Thyroid gland (tissue), 4 donors: ENCODE measurements at regions not wholly inside any gene's neighbourhood (a gene's known extent, or its start where the extent isn't known, plus 50 kb on each side); places are given as distances from the start of the nearest gene placed in this dataset.

Experiments
- POLR2A ChIP-seq, 2 donors: fragments of 450-650 bp; IDR thresholded peaks; one replicate each; pipeline ENCODE4 v1.6.1; 2017; ENCODE audit warnings: antibody characterized with exemption in 2 of 2, mild to moderate bottlenecking in 2 of 2, moderate library complexity in 1 of 2
- TF ChIP-seq, protein P1 (sequence below), 6 experiments: fragments of 200-600 bp in 3 of 6; fragments of 450-650 bp in 3 of 6; sonication (generic) in 3 of 6; IDR thresholded peaks; one replicate each; pipeline ENCODE4 v1.5.1; 2016 to 2019; ENCODE audit warnings: antibody characterized with exemption in 6 of 6, mild to moderate bottlenecking in 2 of 6, inconsistent platforms in 1 of 6, moderate library complexity in 1 of 6

DNA sequence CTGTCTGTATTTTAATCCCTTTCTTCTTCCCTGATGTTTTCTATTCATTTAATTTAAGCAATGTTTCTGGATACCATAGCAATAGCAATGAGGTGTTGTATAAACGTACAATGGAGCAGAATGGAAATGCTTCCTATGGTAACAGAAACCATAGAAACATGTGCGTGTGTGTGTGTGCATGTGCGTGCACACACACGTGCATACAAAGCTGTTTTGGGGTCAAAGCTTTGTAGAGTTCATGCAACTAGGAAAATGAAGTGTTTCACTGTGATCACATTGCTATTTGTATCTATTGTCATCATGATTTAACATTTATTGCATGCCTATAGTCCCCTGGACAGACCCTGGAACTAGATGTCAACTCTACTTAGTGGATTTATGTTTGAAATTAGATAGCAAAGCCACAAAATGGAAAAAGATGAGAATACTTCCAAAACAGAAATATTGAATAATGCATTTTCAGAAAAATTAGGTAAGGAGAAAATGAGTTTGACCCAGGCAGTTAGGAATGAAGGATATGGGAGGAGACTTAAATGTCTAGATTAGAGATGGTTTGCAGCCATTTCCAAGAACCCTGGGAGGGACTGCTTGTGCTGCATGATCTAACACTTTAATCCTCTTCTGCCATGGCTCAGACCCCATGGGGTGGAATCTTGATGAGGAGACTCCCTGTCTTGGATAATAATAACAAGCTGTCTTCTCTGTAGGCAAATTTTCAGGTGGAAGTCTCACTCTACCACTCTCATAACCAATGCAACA, 124.4 kb downstream of the TRMT11 start:
- TF ChIP-seq, protein P1, sequence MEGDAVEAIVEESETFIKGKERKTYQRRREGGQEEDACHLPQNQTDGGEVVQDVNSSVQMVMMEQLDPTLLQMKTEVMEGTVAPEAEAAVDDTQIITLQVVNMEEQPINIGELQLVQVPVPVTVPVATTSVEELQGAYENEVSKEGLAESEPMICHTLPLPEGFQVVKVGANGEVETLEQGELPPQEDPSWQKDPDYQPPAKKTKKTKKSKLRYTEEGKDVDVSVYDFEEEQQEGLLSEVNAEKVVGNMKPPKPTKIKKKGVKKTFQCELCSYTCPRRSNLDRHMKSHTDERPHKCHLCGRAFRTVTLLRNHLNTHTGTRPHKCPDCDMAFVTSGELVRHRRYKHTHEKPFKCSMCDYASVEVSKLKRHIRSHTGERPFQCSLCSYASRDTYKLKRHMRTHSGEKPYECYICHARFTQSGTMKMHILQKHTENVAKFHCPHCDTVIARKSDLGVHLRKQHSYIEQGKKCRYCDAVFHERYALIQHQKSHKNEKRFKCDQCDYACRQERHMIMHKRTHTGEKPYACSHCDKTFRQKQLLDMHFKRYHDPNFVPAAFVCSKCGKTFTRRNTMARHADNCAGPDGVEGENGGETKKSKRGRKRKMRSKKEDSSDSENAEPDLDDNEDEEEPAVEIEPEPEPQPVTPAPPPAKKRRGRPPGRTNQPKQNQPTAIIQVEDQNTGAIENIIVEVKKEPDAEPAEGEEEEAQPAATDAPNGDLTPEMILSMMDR (IDR thresholded peaks at IDR 0.05), result no peak
- no peak for TF ChIP-seq POLR2A (IDR thresholded peaks at IDR 0.05)
